SU-DHL-6 (cell line): ENCODE measurements at regions not wholly inside any gene's neighbourhood (a gene's known extent, or its start where the extent isn't known, plus 50 kb on each side); places are given as distances from the start of the nearest gene placed in this dataset.

Experiments
- H2AFZ ChIP-seq: fragments of 200-600 bp; sonication (generic); 2 replicates; pipeline ENCODE4 v1.6.1; 2014; ENCODE audit warnings: low read depth, mild to moderate bottlenecking, moderate library complexity, mixed read lengths, antibody characterized with exemption, low read length; ENCODE audit not compliant: severe bottlenecking
- H3F3A ChIP-seq: fragments of 200-600 bp; shearing (Covaris generic); 2 replicates; pipeline ENCODE4 v1.6.0; 2016; ENCODE audit warnings: antibody characterized with exemption, mild to moderate bottlenecking; ENCODE audit not compliant: insufficient read depth
- H3K27ac ChIP-seq: fragments of 200-600 bp; sonication (generic); 2 replicates; pipeline ENCODE4 v1.5.1; 2016; ENCODE audit warnings: low read depth, mild to moderate bottlenecking, low read length, moderate library complexity, mixed read lengths
- H3K27me3 ChIP-seq: fragments of 200-600 bp; sonication (generic), shearing (Covaris generic); 2 replicates; pipeline ENCODE4 v1.6.0; 2014; ENCODE audit warnings: mild to moderate bottlenecking, low read length
- H3K36me3 ChIP-seq: fragments of 200-600 bp; sonication (generic); 2 replicates; pipeline ENCODE4 v1.6.1; 2014; ENCODE audit warnings: mild to moderate bottlenecking, low read length, mixed read lengths
- H3K4me2 ChIP-seq: fragments of 300-600, 200-600 bp; shearing (Covaris generic), sonication (generic); 2 replicates; pipeline ENCODE4 v1.6.0; 2014; ENCODE audit warnings: low read length, low read depth, mild to moderate bottlenecking; ENCODE audit not compliant: poor library complexity, severe bottlenecking
- H3K4me3 ChIP-seq: fragments of 200-600 bp; sonication (generic); 2 replicates; pipeline ENCODE4 v1.5.1; 2014; ENCODE audit warnings: antibody characterized with exemption, low read length, mild to moderate bottlenecking, mixed read lengths; ENCODE audit not compliant: insufficient read depth, poor library complexity, severe bottlenecking
- H3K79me2 ChIP-seq: fragments of 200-600 bp; sonication (generic); 2 replicates; pipeline ENCODE4 v1.6.1; 2014; ENCODE audit warnings: mild to moderate bottlenecking, low read length, moderate library complexity; ENCODE audit not compliant: insufficient read depth
- H3K9ac ChIP-seq: fragments of 200-600 bp; sonication (generic); 2 replicates; pipeline ENCODE4 v1.7.0; 2014; ENCODE audit warnings: mild to moderate bottlenecking, low read length
- H3K9me2 ChIP-seq: fragments of 200-600 bp; sonication (generic); replicated peaks from 2 replicates; pipeline ENCODE4 v1.6.1; 2014; ENCODE audit warnings: low read length; ENCODE audit not compliant: insufficient read depth
- H3K9me3 ChIP-seq: fragments of 200-600 bp; sonication (generic); 2 replicates; pipeline ENCODE4 v1.6.1; 2014; ENCODE audit warnings: low read length, mixed read lengths; ENCODE audit not compliant: insufficient read depth
- H4K20me1 ChIP-seq: fragments of 200-600 bp; sonication (generic); 2 replicates; pipeline ENCODE4 v1.6.1; 2014; ENCODE audit warnings: low read depth, mild to moderate bottlenecking, antibody characterized with exemption, low read length, moderate library complexity, mixed read lengths
- EZH2phosphoT487 ChIP-seq: fragments of 200-600 bp; sonication (generic), shearing (Covaris generic); conservative IDR thresholded peaks from 2 replicates; pipeline ENCODE4 v1.6.1; 2018; ENCODE audit warnings: mild to moderate bottlenecking, antibody characterized with exemption, low read length, moderate library complexity, mixed read lengths
- TF ChIP-seq, protein P1 (sequence below): fragments of 200-600 bp; sonication (generic); IDR thresholded peaks from one replicate; pipeline ENCODE4 v1.5.1; 2017; ENCODE audit warnings: antibody characterized with exemption, mild to moderate bottlenecking, low read length, moderate library complexity; ENCODE audit not compliant: insufficient read depth, poor library complexity, severe bottlenecking

- H3K4me3 ChIP-seq: no peak overlapping the region
- H3K27me3 ChIP-seq: no peaks in the 10 kb centered on the region
- no peaks in the 10 kb centered on the region for H3K79me2 ChIP-seq
- no peak overlapping the region for H3K4me2 ChIP-seq
- no peaks in the 10 kb centered on the region for H3F3A ChIP-seq
- no peak overlapping the region for H3K27ac ChIP-seq
- no peaks in the 10 kb centered on the region for H3K9me3 ChIP-seq
- H3K36me3 ChIP-seq: no peaks in the 10 kb centered on the region
- no peak overlapping the region for H2AFZ ChIP-seq
- no peaks in the 10 kb centered on the region for H4K20me1 ChIP-seq
- no peak for TF ChIP-seq EZH2phosphoT487
- TF ChIP-seq, protein P1, sequence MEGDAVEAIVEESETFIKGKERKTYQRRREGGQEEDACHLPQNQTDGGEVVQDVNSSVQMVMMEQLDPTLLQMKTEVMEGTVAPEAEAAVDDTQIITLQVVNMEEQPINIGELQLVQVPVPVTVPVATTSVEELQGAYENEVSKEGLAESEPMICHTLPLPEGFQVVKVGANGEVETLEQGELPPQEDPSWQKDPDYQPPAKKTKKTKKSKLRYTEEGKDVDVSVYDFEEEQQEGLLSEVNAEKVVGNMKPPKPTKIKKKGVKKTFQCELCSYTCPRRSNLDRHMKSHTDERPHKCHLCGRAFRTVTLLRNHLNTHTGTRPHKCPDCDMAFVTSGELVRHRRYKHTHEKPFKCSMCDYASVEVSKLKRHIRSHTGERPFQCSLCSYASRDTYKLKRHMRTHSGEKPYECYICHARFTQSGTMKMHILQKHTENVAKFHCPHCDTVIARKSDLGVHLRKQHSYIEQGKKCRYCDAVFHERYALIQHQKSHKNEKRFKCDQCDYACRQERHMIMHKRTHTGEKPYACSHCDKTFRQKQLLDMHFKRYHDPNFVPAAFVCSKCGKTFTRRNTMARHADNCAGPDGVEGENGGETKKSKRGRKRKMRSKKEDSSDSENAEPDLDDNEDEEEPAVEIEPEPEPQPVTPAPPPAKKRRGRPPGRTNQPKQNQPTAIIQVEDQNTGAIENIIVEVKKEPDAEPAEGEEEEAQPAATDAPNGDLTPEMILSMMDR: no peak
- no peak overlapping the region for H3K9ac ChIP-seq
- H3K9me2 ChIP-seq: no peaks in the 10 kb centered on the region
Measured at GRCh38 chr1:56409112-56409691, 170.2 kb downstream of the PLPP3 start.

DNA sequence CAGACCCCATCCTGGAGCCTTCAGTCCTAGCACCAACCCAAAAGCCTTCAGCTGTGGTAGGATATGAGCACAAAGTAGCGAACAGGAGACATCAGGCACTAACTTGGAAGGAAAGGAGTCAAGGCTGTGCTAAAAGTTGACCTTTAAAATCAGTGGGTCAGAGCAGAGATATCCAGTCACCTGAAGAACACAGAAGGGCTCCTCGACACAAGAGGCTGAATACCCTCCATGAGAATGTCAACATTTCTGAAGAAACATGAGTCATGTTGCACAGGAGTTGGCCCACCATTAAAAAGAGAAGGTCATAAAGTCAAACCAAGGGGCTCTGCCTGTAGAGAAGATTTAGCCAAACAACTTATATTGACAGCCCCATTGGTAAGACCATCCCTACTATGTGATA is 172.5 kb downstream of the PLPP3 start:
- H3K79me2 ChIP-seq: no peaks in the 10 kb centered on the region
- H3K36me3 ChIP-seq: no peaks in the 10 kb centered on the region
- no peak overlapping the region for H3K9ac ChIP-seq
- H2AFZ ChIP-seq: no peak overlapping the region
- no peaks in the 10 kb centered on the region for H3F3A ChIP-seq
- TF ChIP-seq, protein P1: no peak
- no peak for TF ChIP-seq EZH2phosphoT487
- no peak overlapping the region for H3K27ac ChIP-seq
- no peaks in the 10 kb centered on the region for H3K9me3 ChIP-seq
- H3K4me2 ChIP-seq: no peak overlapping the region
- no peaks in the 10 kb centered on the region for H3K27me3 ChIP-seq
- no peak overlapping the region for H3K4me3 ChIP-seq
- no peaks in the 10 kb centered on the region for H4K20me1 ChIP-seq
- H3K9me2 ChIP-seq: no peaks in the 10 kb centered on the region

DNA sequence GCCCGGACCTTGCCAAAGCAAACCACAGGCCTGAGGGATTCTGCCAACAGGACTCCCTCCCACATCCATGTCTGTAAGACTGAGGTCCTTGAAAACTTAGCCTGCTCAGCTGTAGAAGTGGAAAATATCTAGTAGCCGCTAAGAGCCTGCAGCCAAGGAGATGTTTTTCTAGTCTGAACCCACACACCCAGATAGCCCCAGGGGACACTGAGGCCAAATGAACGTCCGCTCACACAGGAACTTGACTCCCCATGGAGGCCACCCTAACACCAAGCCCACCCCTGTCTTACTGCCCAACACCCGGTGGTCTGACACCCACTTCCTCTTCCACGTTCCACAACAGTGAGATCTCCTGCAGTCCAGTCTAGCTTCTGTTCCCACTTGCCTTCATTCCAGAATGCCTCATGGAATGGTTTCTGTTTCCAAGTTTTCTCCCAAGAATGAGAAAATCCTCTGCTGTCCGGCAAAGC is 174.8 kb downstream of the PLPP3 start:
- H3K9me2 ChIP-seq: no peaks in the 10 kb centered on the region
- TF ChIP-seq, protein P1: no peak
- TF ChIP-seq EZH2phosphoT487: no peak
- no peak overlapping the region for H3K4me2 ChIP-seq
- H4K20me1 ChIP-seq: no peaks in the 10 kb centered on the region
- H3K4me3 ChIP-seq: no peak overlapping the region
- H3F3A ChIP-seq: no peaks in the 10 kb centered on the region
- no peak overlapping the region for H3K27ac ChIP-seq
- no peaks in the 10 kb centered on the region for H3K36me3 ChIP-seq
- no peaks in the 10 kb centered on the region for H3K27me3 ChIP-seq
- no peak overlapping the region for H3K9ac ChIP-seq
- no peak overlapping the region for H2AFZ ChIP-seq
- H3K9me3 ChIP-seq: no peaks in the 10 kb centered on the region
- no peaks in the 10 kb centered on the region for H3K79me2 ChIP-seq
